GM21786 (cell line): ENCODE measurements at regions not wholly inside any gene's neighbourhood (a gene's known extent, or its start where the extent isn't known, plus 50 kb on each side); places are given as distances from the start of the nearest gene placed in this dataset.
"Not testable (repeated sequence)": the region's sequence is repeated elsewhere in the genome, so short reads cannot be mapped to it uniquely, and the experiment has no call there.

Experiments
- ATAC-seq: cut with Tn5 transposase; IDR thresholded peaks from one replicate; pipeline ENCODE4 v1.9.1; 2021; ENCODE audit not compliant: unreplicated experiment

- no peak for ATAC-seq
Measured at GRCh38 chr22:22371031-22371541, 126.5 kb downstream of the VPREB1 start.

GRCh38 chr22:22372086-22372485 is 127.5 kb downstream of the VPREB1 start:
- ATAC-seq: no peak

- no peak for ATAC-seq
Measured at GRCh38 chr22:22374163-22374562, 129.6 kb downstream of the VPREB1 start.

GRCh38 chr22:22374579-22374978 is 130.0 kb downstream of the VPREB1 start:
- ATAC-seq: no peak

- ATAC-seq: no peak
Measured at GRCh38 chr22:22375576-22376351, 131.2 kb downstream of the VPREB1 start.

GRCh38 chr22:22376352-22376706 is 131.7 kb downstream of the VPREB1 start:
- no peak for ATAC-seq

GRCh38 chr22:22376884-22377283 is 131.7 kb downstream of the ZNF280B start:
- ATAC-seq: not testable (repeated sequence)

- no peak for ATAC-seq
Measured at GRCh38 chr22:22377335-22377734, 131.2 kb downstream of the ZNF280B start.

GRCh38 chr22:22378446-22379415 is 129.8 kb downstream of the ZNF280B start:
- ATAC-seq: no peak

- no peak for ATAC-seq
Measured at GRCh38 chr22:22380098-22381030, 128.2 kb downstream of the ZNF280B start.

- ATAC-seq: not testable (repeated sequence)
Measured at GRCh38 chr22:22381292-22381691, 127.2 kb downstream of the ZNF280B start.

- ATAC-seq: no peak
Measured at GRCh38 chr22:22384267-22384666, 124.3 kb downstream of the ZNF280B start.

- ATAC-seq: no peak
Measured at GRCh38 chr22:22384668-22385244, 123.8 kb downstream of the ZNF280B start.

GRCh38 chr22:22386602-22387385 is 121.7 kb downstream of the ZNF280B start:
- no peak for ATAC-seq

GRCh38 chr22:22387386-22387736 is 121.2 kb downstream of the ZNF280B start:
- ATAC-seq: no peak

GRCh38 chr22:22388090-22388489 is 120.5 kb downstream of the ZNF280B start:
- no peak for ATAC-seq

GRCh38 chr22:22388494-22388893 is 120.0 kb downstream of the ZNF280B start:
- ATAC-seq: no peak

GRCh38 chr22:22389467-22389866 is 119.1 kb downstream of the ZNF280B start:
- no peak for ATAC-seq

GRCh38 chr22:22390989-22391388 is 117.6 kb downstream of the ZNF280B start:
- ATAC-seq: no peak

- ATAC-seq: no peak
Measured at GRCh38 chr22:22391543-22391942, 117.0 kb downstream of the ZNF280B start.
